ENCODE measurements at regions not wholly inside any gene's neighbourhood (a gene's known extent, or its start where the extent isn't known, plus 50 kb on each side); places are given as distances from the start of the nearest gene placed in this dataset.

DNA sequence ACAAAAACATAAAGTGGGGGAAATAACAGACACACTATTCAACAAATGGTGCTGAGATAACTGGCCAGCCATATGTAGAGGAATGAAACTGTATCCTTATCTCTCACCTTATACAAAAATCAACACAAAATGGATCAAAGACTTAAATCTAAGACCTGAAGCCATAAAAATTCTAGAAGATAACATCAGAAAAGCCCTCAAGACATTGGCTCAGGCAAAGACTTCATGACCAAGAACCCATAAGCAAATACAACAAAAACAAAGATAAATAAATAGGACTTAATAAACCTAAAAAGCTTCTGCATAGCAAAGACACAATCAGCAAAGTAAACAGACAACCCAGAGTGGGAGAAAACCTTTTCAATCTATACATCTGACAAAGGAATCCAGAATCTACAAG lies 278.9 kb downstream of the PIK3C3 start:
- no peak for DNase-seq (ENCODE audit: low spot score in 2 of 2)
- intact Hi-C loops (cut with DNase I; ENCODE audit: low total_unique reads): no loop called here
- Histone ChIP-seq H3K27me3 (no peaks in the 10 kb centered on the region), H3K4me3 (no peak overlapping the region), H3K4me1 (no peaks in the 10 kb centered on the region), H3K9me3 (no peaks in the 10 kb centered on the region), H3K27ac (no peak overlapping the region), H3K36me3 (no peaks in the 10 kb centered on the region)
- TF ChIP-seq POLR2A (IDR thresholded peaks at IDR 0.05) (no peak), POLR2AphosphoS5 (IDR thresholded peaks at IDR 0.05) (no peak)
- TF ChIP-seq, protein P1, sequence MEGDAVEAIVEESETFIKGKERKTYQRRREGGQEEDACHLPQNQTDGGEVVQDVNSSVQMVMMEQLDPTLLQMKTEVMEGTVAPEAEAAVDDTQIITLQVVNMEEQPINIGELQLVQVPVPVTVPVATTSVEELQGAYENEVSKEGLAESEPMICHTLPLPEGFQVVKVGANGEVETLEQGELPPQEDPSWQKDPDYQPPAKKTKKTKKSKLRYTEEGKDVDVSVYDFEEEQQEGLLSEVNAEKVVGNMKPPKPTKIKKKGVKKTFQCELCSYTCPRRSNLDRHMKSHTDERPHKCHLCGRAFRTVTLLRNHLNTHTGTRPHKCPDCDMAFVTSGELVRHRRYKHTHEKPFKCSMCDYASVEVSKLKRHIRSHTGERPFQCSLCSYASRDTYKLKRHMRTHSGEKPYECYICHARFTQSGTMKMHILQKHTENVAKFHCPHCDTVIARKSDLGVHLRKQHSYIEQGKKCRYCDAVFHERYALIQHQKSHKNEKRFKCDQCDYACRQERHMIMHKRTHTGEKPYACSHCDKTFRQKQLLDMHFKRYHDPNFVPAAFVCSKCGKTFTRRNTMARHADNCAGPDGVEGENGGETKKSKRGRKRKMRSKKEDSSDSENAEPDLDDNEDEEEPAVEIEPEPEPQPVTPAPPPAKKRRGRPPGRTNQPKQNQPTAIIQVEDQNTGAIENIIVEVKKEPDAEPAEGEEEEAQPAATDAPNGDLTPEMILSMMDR (IDR thresholded peaks at IDR 0.05): no peak

DNA sequence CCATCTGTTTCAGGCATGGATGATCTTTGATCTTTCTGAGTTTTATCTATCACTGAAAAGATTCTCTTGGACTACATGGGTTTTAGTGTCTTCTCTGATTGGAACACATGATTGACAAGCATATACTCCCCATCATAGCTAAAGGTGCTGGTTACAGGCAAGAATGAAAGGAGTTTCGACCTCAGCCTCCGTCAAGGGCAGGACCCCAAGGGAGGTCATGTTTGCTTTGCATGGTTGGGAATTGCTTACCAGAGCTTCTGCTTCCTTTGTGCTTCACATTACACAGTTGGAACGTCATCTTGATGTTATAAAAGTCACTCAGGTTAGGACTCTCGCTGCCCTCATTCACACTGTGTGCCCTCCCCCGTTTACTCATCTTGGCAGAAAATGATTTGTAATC lies 287.7 kb downstream of the PIK3C3 start:
- H3K27ac ChIP-seq: no peak overlapping the region
- H3K9me3 ChIP-seq: no peaks in the 10 kb centered on the region
- intact Hi-C loops (cut with DNase I; ENCODE audit: low total_unique reads): no loop called here
- DNase-seq (ENCODE audit: low spot score in 2 of 2): no peak
- no peaks in the 10 kb centered on the region for H3K36me3 ChIP-seq
- H3K27me3 ChIP-seq: no peaks in the 10 kb centered on the region
- no peak overlapping the region for H3K4me3 ChIP-seq
- H3K4me1 ChIP-seq: no peaks in the 10 kb centered on the region
- TF ChIP-seq, protein P1 (IDR thresholded peaks at IDR 0.05): no peak
- TF ChIP-seq POLR2AphosphoS5 (IDR thresholded peaks at IDR 0.05): no peak

DNA sequence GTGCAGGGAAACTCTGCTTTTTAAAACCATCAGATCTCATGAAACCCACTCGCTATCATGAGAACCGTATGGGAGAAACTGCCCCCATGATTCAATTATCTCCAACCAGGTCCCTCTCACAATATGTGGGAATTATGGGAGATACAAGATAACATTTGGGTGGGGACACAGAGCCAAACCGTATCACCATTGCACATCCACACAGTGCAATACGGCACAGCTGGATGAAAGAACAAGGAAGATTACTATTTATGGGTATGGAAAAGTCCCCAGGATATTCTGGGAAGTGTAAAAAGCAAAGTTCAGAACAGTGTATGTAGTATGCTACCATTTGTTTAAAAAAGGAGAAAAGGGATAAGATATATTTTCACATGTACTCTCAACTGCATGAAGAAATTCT lies 290.1 kb downstream of the PIK3C3 start:
- no peak for DNase-seq (ENCODE audit: low spot score in 2 of 2)
- H3K27ac ChIP-seq: no peak overlapping the region
- H3K27me3 ChIP-seq: no peaks in the 10 kb centered on the region
- no peaks in the 10 kb centered on the region for H3K36me3 ChIP-seq
- intact Hi-C loops (cut with DNase I; ENCODE audit: low total_unique reads): no loop called here
- TF ChIP-seq POLR2AphosphoS5 (IDR thresholded peaks at IDR 0.05) (no peak), POLR2A (IDR thresholded peaks at IDR 0.05) (no peak)
- TF ChIP-seq, protein P1 (IDR thresholded peaks at IDR 0.05): no peak
- H3K4me3 ChIP-seq: no peak overlapping the region
- no peaks in the 10 kb centered on the region for H3K9me3 ChIP-seq
- no peaks in the 10 kb centered on the region for H3K4me1 ChIP-seq

DNA sequence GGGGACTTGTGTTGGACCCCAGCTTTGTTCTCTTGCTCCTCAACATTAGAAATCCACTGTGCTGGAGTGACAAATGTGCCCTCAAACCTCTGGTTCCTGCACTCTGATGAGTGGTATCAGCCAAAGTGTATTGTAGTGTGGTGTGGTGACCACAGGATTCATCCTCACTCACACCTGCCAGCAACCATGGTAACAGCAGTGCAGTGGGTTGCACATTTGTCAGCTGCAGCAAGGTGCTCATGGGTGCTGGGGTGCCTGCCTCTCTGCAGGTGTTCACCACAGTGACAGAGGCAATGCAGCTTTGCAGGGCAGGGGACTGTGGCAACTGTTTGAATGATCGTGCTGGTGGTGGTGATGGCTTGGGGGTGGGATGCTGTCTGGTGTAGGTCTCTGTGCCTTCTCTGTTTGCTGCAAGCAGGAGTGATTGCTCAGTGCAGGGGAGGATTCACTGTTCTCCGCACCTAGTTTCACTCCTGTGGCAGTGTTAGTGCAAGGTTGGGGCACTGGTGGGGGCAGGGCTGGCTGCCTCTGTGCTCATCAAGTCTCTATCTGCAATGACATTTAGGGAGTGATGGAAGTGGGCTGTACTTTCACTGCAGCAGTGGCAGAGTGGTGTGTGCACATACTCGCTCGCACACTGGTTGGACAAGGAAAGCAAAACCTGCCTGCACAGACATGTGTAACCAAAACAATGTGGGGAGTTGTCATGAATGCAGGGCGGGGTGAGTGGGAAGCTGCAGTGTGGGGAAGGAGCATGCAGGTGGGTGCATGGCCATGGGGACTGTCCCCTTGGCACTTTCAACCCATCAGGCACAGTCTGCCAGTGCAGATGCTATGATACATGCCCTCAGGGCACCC lies 301.1 kb downstream of the PIK3C3 start:
- Histone ChIP-seq H3K27ac (no peak overlapping the region), H3K4me3 (no peak overlapping the region), H3K4me1 (no peaks in the 10 kb centered on the region), H3K36me3 (no peaks in the 10 kb centered on the region), H3K9me3 (peaks cover 0 to 14% of the 10 kb centered on the region in 2 donors), H3K27me3 (no peaks in the 10 kb centered on the region)
- intact Hi-C loops (cut with DNase I; ENCODE audit: low total_unique reads): loop anchor here (5.0 kb wide), 1 partner anchor 124 kb away; no protein-coding TSS in a partner anchor
- no peak for TF ChIP-seq POLR2A (IDR thresholded peaks at IDR 0.05)
- TF ChIP-seq, protein P1 (IDR thresholded peaks at IDR 0.05): no peak
- TF ChIP-seq POLR2AphosphoS5 (IDR thresholded peaks at IDR 0.05): no peak
- no peak for DNase-seq (ENCODE audit: low spot score in 2 of 2)

DNA sequence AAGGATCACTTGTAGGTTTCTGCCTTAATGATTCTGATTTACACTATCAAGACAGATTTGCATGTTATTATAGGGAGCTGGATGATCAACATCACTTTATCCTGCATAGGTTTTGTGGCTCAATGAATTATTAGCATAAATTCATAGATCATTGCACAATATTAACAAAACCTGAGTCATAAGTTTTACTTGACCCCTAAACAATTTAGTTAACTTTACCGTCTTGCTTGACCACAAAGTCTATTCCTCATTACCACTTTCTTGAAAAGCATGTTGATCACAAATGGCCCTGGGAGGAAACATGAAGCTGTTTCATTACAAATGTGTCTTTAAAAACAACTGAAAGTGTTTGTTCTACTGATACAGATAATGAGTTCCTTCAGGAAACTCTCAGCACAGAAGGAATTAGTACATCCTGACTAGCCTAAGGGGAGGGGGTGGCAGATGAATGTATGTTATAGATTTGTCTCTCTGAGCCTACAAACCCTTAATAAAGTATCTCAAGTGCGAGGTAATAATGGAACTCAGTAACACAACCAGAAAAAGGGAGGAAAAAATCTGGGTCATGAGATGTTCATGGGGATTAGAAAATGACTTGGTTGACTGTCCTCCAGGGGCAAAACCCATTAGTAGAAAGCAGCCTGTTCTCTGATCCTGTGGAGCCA lies 303.4 kb downstream of the PIK3C3 start:
- Histone ChIP-seq H3K36me3 (no peaks in the 10 kb centered on the region), H3K4me3 (no peak overlapping the region), H3K9me3 (peaks cover 0 to 2% of the 10 kb centered on the region in 2 donors), H3K4me1 (no peaks in the 10 kb centered on the region), H3K27me3 (no peaks in the 10 kb centered on the region), H3K27ac (no peak overlapping the region)
- TF ChIP-seq, protein P1 (IDR thresholded peaks at IDR 0.05): no peak
- no peak for TF ChIP-seq POLR2AphosphoS5 (IDR thresholded peaks at IDR 0.05)
- TF ChIP-seq POLR2A (IDR thresholded peaks at IDR 0.05): no peak
- DNase-seq (ENCODE audit: low spot score in 2 of 2): no peak
- intact Hi-C loops (cut with DNase I; ENCODE audit: low total_unique reads): loop anchor here (5.0 kb wide), 1 partner anchor 126 kb away; no protein-coding TSS in a partner anchor

Data from breast epithelium (tissue), 4 donors.